Right forelimb (tissue), 1 donor: ENCODE measurements at regions not wholly inside any gene's neighbourhood (a gene's known extent, or its start where the extent isn't known, plus 50 kb on each side); places are given as distances from the start of the nearest gene placed in this dataset.

Source experiments
- DNase-seq: peaks from one replicate; pipeline ENCODE4 v3.0.0-alpha.2; 2018

DNA sequence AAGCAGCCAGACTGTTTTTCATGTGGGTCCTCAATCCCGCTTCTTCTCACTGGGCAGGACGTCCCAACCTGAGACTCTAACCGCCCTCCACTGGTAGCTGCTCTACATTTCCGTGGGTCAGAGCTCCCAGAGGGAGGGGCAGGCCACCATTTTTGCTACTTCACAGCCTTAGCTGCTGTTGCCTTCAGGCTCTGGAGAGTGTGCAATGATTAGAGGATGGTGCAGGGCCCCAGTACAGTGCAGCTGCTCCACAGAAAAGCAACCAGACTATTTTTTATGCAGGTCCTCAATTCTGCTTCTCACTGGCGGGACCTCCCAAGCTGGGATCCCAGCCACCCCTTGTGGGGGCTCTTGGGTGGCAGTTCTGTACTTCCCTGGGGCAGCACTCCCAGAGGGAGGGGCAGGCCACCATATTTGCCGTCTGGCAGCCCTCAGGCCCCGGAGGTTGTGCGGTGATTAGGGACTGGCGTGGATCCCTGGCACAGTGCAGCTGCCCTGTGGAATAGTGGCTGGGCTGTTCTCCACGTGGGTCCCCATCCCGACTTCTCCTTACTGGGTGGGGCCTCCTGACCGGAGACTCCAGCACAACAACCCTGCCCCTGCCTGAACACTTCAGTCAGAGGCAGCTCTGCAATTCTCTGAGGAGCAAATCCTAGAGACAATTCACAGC lies 647.6 kb upstream of the PKN2 start:
- no peak for DNase-seq

DNA sequence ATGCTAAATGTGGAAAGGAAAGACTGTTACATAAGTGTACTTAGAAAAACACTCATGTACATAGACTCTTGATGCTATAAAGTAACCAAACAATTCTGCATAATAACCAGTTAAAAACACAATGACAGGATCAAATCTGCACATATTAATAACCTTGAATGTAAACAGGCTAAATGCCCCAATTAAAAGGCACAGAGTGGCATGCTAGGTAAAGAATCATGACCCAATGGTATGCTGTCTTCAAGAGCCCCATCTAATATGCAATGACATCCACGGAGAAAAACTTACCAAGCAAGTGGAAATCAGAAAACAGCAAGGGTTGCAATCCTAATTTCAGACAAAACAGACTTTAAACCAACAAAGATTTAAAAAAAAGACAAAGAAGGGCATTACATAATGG lies 644.8 kb upstream of the PKN2 start:
- no peak for DNase-seq

DNA sequence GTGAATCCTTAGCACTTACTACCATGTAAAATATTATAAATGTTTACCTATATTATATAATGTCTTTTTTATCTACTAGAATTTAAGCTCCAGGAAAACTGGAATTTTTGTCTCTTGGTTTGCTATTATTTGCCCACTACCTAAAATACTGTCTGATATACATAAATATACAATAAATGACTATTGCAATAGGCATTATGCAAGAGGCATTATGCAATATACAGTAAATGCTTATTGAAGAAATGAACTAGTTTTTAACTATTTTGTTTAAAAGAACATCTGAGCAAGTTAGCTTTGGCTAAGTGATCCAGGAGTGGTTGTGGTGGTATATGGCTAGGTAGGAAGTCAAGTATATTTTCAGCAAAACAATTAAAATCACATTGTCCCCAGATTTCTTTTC lies 640.2 kb upstream of the PKN2 start:
- no peak for DNase-seq

DNA sequence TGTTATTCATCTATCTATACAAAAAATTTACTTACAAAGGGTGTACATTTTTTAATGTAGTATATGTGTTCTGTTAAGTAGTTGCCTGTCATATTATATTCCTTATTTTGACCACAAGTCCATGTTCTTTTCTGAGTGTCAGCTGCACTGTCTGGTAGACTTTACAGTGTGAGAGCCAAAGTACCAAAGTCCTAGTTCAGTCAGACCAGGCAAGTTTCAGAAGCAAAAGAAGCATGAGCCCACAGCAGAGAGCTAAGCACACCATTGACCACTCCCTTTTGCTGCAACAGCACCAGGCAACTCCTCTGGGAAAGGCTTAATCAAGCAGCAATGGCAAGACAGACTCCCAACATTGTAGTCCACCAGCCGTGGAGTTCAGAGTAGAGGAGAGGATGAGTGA lies 631.9 kb upstream of the PKN2 start:
- DNase-seq, result no peak

DNA sequence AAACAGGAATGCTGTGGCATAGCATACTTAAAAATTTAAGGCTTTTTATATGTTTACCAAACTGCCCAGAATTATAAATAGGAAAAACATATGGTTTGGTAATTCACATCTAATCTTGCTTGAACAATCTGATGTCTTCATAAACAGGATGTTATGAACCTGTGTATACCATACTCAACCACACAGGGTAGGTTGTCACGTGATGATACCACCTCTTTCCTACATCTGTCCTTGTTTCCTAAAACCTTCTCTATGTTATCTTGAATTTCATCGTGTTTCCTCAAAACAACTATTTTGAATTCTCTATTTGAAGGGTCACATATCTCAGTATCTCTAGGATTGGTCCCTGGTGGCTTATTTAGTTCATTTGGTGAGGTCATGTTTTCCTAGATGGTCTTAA lies 631.0 kb upstream of the PKN2 start:
- no peak for DNase-seq

- no peak for DNase-seq
Observed at GRCh38 chr1:88056881-88057280, 627.2 kb upstream of the PKN2 start.

DNA sequence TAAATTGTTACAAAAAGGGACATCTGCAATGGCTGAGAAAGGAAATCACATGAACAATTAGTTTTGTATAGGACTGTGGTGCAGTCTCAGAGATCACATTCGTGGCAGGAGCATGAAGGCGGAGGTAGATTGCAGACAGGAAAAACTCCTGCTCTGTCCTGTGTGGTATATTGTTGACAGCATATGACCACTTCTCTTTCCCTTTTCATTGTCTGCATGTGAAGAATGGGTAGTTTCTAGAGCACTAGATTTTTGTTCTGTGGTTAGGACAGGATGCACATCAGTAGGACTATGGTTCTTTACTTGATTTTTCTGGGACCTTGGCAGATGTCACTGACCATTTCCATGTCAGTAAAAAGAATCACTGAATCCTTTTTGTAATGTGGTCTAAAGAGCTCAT lies 625.9 kb upstream of the PKN2 start:
- DNase-seq, result no peak

- no peak for DNase-seq
Observed at GRCh38 chr1:88060112-88060673, 623.9 kb upstream of the PKN2 start.

DNA sequence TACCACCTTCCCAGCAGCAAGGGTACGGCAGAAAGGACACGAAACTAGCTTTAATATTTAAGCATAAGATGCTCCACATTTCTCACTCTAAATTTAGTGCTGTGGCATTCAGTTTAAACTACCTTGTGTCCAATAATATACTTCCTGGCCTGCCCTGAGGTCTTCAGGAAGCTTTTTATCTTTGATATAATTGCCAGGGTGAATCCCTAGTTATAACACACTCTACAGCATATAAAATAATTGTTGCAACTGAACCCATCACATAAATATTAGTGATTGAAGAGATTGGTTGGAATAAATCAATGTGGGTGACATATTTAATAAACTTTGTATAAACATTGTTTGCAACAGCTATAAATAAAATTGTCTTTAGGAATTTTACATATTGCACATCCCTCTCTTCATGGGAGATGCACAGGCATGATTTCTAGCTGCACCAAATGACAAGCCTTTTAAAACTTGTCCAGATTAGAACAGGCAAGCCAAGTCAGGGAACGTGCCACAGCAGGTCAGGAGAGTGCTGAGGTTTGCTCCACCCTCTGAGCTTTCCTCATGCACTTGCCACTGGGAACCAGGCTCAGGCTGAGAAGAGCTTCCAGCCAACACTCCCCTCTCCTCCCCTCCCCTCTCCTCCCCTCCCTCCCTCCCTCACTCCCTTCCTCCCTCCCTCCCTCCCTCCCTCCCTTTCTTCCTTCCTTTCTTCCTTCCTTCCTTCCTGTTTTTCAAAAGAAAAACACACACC lies 623.2 kb upstream of the PKN2 start:
- no peak for DNase-seq

DNA sequence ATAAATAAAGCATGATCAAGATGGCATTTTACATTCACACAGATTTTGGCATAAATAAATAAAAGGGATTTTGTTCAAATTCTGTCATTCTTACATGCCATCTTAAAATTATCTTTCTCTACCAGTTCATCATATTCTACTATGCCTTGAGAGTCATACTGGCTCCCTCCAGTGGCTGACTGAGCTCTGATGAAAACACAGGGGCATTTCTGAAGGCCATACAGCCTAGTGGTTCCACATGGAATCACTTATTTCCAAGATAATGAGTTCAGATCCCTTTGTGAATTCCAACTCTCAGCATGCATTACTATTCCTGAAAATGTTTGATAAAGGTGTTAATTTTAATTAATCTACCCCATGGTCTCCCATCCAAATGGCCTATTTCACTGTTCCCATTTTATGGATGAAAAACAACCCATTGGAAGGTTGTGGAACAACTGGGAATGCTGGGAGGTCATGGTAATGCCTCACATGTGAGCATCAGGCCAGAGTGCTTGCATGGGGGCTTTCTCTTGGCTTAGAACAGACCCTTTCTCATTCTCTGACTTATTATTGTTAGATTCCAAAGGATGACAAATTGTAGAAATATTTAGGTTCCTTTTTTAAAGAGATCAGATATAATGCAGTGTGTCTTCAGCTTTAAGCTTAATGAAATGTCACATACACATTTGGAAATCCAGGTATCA lies 622.4 kb upstream of the PKN2 start:
- DNase-seq, result no peak

GRCh38 chr1:88062650-88063153 lies 621.4 kb upstream of the PKN2 start:
- DNase-seq, result no peak

- no peak for DNase-seq
Observed at GRCh38 chr1:88063605-88064004, 620.5 kb upstream of the PKN2 start.

- no peak for DNase-seq
Observed at GRCh38 chr1:88068407-88068960, 615.6 kb upstream of the PKN2 start.

DNA sequence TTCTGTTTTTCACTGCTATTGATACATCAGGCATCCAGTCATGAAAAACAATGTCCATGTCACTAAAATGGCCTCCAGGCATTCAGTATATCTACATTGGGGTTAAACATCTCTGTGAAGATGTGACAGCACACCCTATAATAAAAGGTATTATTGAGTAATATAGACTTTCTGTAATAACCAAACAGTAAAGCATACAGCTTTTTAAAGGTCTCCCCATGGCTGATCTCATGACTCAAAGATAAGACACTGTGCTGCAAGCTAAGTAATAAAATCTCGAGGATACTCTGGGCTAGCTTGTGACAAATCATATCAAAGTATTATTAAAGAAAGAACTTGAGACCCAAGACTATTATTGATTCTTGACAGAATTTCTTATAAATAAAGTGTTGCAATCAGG lies 613.1 kb upstream of the PKN2 start:
- DNase-seq, result no peak

DNA sequence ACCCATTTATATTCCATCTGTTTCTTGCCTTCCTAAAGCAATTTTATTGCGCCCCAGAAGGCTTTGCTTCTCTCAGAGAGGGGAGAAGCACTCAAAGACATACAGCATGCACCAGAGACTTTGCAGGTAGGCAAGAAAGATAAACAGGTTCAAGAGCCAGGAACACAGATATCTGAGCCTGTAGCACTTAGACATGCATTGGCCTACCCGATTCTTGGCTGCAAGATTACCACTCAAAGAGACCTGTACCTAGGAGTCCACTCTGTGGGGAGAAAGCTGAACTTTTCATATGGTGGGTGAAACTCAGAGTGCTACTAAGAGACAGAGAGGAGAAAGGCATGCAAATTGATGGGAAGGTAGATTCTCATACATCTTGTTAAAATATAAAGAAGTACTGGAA lies 609.4 kb upstream of the PKN2 start:
- DNase-seq, result no peak

- DNase-seq, result no peak
Observed at GRCh38 chr1:88075813-88076212, 608.3 kb upstream of the PKN2 start.

DNA sequence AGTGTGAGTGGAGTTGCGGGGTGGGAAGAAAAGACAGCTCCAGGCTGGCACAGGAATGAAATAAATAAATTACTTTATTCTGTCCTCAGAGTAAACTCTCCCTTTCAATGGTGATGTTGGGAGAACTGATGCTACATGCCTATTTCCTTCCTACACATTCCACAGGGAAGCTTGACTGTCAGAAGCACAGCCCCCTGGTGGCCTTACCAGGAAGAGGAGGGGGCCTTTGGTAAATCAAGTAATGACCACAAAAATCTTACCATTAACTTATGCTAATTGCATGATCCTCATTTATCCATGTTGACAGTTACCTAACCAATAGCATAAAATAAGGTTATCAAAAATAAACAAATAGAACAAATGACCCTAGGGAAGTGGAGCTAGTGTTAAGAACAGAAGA lies 605.0 kb upstream of the PKN2 start:
- DNase-seq, result no peak

GRCh38 chr1:88080875-88081274 lies 603.2 kb upstream of the PKN2 start:
- no peak for DNase-seq

- DNase-seq, result no peak
Observed at GRCh38 chr1:88088481-88088880, 595.6 kb upstream of the PKN2 start.

- DNase-seq, result no peak
Observed at GRCh38 chr1:88089961-88090360, 594.1 kb upstream of the PKN2 start.

GRCh38 chr1:88098881-88099280 lies 585.2 kb upstream of the PKN2 start:
- DNase-seq, result no peak

GRCh38 chr1:88101041-88101440 lies 583.0 kb upstream of the PKN2 start:
- DNase-seq, result no peak

- DNase-seq, result no peak
Observed at GRCh38 chr1:88104236-88104635, 579.8 kb upstream of the PKN2 start.
